ENCODE measurements at regions not wholly inside any gene's neighbourhood (a gene's known extent, or its start where the extent isn't known, plus 50 kb on each side); places are given as distances from the start of the nearest gene placed in this dataset.

DNA sequence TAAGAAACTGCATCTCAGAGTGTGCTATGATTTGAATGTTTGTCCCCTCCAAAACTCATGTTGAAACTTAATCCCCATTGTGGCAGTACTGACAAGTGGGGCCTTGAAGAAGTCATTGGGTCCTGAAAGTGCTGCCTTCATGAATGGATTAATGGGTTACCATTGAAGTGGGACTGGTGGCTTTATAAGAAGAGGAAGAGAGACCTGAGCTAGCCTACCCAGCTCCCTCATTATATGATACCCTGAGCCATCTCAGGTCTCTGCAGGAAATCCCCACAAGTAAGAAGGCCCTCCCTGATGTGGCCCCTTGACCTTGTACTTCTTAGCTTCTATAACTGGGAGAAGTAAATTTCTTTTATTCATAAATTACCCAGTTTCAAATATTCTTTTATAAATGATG, 526.8 kb downstream of the XIRP2 start:
- no peak for DNase-seq

DNA sequence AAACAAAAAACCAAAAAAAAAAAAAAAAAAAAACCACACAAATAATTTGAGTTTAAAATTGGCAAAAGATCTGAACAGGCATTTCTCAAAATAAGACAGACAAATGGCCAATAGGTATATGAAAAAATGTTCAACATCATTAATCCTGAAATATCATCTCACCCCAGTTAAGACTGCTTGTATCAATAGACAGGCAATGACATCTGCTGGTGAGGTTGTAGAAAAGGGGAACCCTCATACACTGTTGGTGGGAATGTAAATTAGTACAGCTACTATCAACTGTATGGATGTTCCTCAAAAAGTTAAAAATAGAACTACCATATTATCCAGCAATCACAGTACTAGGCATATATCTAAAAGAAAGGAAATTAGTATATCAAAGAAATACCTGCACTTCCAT, 523.1 kb downstream of the XIRP2 start:
- DNase-seq, result no peak

DNA sequence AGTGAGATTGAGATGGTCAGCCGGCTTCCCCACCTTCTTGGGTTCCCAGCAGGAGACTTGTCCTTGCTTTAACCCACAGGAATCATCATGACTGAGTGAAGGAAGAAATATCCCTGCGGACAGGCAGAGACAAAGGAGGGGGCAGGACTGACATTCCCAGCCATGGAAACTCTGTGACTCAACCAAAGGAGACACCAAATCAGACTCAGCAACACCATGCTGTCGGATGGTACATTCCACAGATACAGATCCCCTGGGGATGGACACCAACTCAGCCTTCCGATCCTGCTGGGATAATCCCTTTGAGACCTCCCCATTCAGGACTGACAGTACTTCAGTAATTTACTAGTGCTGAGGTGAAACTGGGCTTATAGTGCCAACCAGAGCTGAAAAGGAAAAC, 518.3 kb downstream of the XIRP2 start:
- DNase-seq, result no peak

DNA sequence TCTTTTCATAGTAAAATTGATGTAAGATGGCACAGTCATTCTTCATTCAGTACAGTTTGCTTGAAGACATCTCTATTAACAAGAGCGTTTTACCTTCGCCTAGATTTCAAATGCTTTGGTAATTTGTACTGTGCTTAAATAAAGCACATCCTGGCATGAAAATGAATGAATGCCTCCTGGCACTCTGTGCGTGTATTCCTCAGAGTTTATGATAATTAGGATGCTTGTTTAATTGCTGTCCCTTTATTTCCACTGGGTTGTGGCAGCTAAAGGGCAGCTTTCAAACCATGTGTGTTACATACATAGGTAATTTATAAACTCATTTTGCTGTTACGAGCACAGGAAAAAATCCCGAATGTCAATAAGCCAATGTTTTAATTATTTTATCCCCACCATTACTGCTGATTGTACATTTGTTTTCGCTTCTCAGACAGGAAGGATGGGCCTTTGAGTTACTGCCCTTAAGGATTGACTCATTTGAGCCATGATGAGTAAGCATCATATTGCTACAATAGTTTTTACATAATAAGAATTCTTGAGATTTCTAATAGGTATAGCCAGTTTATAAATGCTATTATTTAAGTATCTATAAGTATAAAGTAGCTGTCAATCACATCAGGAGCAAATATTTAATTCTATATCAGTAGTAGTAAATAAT, 516.5 kb downstream of the XIRP2 start:
- DNase-seq, result no peak

DNA sequence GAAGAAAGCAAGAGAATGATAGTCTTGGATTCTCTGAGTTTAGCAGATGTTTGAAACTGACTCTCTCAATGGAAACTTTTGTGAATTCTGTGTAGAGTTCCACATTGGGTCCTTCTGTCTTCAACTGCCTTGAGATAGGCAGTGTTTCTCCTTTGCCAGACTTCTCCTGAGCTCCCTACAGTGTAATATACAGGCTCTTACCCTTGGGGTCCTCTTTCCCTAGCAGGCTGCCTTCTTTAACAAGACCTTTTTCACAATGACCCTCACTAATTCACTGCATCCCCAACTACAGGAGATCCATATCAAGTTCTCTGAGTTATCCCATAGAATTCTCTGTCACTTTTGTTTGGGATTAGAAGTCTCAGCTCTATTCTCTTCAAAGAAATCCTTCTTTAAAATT, 513.0 kb downstream of the XIRP2 start:
- no peak for DNase-seq

DNA sequence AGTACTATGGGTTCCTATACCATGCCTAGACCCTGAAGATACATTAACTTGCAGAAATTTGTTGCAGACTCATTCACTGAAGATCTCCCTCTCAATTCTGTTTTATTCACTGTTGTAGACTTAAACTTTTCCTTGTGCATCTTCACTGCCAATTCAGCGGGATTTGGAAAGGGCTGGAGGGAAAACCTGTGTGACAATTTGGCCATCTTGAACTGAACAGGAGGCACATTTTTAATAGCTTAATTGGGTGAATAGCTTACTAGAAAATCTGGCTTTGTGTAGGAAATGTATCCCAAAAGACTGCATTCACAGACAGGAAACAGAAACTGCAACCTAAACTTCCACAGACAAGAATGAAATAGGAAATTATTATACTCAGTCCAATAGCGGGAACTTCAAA, 512.3 kb downstream of the XIRP2 start:
- DNase-seq, result no peak

DNA sequence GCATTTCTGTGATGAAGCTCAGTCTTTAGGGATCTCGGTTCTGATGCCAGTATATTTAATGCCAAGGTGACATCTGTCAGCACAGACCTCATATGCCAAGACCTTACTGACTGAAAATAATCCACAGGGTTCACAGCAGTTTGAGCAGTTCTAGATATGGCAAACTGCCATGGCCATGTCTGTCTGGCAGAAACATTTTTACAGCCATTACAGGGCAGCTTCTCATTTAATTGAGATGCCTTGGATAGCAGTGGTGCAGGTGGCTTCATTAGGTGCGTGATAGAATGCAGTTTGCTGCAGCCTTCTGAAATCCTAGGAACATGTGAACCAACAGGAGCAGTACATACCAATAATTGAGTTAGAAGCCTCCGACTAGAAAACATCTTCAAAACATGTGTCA, 510.6 kb downstream of the XIRP2 start:
- no peak for DNase-seq

DNA sequence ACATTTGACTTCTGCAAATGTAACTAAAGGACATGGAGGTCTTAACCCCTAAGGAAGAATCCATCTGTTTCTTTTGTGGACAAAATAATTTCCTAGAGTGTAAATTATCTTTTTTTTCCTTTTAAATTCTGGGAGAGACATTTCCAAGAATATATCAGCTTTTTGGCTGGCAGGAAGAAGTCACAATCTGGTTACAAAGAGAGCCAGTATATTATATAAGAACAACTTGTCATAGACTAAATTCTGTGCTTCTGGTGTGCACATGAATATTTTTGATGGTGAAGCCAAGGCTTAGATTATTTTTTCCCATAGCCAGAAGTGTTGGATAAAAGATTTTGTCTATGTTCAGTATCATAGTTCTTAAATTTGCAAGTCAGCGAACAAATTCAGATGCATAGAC, 500.6 kb downstream of the XIRP2 start:
- no peak for DNase-seq

DNA sequence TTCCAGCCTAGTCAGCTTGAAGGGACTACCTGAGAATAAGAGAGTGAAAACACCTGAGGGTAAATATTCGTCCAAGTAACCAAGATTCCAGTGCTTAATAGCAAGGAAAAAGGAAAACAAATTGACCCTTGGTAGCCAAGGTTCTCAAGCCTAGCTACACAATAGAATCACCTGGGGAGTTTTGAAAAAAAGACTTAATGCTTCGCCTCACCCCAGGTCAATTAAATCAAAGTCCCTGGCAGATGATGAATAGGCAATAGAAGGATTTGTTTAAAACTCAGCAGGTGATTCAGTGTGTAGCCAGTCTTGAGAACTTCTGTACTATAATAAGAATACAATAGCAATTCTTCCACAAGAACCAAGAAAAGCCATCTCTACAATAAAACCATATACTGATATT, 500.2 kb downstream of the XIRP2 start:
- DNase-seq, result no peak

DNA sequence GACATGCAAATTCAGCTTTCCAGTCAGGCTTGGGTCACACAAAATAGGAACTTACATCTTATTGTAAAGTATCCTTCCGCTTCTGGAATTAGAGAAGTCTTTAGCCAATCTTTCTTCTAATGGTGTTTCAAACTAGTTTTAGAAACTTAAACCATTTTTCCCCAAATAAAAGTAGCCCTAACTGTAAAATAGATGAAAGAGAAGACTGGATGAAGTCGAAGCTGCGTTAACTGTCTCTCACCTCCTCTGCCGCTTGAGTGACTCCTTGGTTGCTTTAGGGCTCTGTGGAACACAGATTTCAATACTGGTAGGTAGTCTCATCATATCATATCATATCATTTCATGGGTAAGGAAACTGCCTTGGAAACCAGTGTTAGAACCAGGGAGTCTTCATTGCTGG, 498.4 kb downstream of the XIRP2 start:
- DNase-seq, result no peak

DNA sequence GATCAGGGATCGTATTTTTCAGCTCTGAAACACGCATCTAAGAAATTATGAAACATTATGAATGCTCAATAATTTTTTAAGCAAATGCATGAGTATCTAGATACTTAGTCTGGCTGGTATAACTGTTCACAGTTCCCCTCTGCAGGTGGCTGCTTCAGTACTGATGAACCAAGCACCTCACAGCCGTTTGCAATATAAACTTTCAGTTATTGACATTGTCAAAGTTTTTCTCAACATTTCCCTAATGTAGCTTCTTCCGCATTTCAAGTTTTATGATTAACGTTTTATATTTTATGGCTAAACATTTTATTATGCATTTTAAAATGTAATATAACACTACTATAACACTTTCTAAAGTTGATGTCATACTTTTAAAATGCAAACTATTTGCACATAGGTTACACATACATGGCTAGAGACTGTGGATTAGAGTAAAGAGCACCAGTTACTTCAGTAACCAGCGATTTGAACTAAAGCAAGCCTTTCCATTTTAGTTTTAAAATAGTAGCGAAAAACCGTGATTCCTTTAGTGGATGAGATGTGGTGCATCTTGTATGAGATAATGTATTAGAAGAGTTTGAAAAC, 495.4 kb downstream of the XIRP2 start:
- no peak for DNase-seq

DNA sequence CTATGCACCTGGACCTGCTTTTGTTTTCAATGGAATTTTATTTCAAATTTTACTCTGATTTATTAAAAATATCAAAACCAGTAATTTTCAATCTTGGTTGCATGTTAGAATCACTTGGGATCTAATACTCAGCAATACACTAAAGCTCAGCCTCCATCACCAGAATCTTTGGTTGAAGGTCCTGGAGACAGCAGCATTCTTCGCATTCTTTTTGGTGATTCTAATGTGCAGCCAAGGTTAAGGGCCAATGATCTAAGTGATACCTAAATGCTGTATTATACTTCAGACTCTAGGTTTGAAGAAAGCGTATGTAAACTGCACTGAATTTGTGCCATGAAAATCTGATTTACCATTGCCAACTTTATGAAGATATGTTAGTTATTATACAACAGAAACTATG, 493.1 kb downstream of the XIRP2 start:
- no peak for DNase-seq

DNA sequence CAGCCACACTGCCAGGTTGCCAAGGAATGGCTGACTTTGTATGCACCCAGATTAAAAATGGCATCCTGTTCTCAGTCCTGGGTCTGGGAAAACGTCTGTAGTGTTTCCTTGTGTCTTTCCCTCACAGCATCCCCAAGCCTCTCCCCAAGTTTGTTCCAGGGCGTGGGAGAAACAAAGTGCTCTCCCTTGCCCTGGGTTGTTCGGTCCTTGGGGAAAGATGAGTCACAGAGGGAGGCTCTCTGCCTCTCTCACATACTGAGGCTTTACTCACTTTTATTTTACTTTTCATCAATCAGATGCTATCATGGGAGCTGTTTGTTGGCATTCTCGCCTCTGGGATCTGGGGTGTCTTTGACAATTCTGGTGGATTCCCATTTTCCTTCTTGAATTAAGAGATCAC, 492.3 kb downstream of the XIRP2 start:
- no peak for DNase-seq

DNA sequence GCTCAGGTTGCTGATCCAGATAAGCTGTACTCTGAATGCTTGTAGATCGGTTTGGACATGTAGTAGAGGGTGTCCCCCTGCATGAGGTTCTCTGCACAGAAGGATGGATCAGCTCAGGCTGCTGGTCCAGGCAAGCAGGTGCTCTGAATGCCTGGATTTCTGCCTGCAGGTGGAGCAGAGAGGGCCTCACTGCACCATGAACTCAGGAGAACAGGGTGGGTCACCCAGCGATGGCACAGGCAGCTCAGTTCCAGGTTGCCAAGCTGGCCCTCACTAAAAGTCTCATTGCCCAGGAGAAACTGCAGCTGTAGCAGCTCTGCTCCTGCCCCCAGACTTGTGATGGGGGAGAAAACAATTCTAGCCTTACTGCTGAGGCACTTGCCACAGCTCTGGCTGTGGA, 491.8 kb downstream of the XIRP2 start:
- DNase-seq, result no peak

DNA sequence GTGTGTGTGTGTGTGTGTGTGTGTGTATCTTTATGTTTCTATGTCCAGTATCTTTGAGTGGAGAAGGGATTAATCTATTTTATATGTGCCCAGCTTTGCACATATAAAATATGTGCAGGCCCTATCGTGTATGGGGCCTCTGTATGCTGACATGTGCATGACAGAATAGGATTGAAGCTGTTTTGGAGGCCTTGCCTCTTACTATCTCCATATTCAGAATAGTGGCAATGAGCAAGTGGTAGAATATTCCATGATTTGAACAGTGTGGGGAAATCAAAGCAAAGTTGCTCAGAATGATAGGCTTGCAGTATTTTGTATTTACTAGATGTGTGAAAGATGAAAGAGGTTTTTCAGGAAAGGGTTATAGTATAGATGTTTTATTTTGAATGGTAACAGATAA, 480.8 kb downstream of the XIRP2 start:
- DNase-seq, result no peak

DNA sequence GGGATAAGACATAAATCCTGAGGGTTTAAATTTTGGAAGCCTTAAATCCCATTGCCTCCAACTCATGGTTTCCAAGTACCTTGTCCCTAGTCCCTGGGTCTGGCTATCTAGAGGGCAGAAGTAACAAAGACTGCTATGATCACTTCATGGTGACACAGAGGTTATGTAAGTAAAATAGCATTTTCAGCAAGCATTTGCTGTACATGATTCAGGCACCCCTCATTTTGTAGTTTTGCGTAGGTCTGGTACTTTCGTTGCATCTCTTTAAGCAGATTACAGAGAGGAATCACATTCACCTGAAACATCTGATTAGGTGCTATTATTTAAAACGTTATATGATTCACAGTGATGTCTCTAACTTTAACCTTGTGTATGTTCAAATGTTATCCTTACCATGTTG, 480.1 kb downstream of the XIRP2 start:
- no peak for DNase-seq

DNA sequence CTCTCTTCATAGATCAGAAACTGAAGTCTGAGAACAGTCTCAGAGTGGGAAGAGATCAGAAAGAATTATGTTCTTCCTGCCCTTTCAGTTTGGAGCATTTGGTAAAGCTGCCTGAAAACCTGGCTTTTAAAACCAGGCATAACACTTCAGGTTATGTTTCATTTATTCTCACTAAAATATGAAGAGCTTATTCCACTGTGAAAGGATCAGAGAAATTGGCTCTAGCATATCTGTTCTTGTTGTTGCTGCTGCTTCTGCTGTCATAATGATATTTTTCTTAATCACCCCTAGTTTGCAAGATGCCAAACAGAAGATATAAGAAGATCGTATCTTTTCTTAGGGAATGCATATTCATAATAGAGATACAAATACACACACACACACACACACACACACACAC, 476.9 kb downstream of the XIRP2 start:
- no peak for DNase-seq

DNA sequence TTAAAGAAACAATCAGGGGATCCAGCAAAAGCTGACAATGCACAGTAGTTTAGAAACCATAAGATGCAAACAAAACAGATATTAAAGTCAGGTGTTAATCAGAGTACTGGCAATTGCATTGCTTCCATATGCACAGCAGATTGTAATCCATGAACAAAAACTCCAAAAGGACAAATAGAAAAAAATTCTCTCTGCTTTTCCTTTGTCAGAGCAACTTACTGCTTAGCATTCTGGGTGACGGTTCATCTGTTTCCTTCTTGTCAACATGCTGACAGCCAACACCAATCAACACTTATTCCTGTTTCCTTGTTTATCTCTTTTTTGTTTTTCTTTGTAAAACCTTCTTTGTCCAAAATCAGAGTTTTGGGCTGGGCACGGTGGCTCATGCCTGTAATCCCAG, 473.1 kb downstream of the XIRP2 start:
- no peak for DNase-seq

DNA sequence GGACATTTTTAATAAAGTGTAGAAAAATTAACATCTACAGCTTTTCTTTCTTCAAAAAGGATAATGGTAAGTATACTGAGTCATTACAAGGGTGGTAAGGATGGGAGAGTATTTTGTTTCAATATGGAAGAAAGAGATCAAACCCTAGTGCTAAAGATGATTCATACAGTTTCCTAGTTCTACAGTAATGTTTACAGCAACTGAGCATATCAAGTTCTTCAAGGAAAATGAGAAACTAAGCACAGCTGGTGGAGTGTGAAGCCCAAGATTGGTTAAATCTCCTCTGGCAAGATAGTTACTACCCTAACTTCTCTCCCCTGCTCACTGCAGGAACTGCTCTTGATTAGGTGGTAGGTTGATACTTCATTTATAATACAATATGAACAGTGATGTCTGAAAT, 467.5 kb downstream of the XIRP2 start:
- DNase-seq, result no peak

DNA sequence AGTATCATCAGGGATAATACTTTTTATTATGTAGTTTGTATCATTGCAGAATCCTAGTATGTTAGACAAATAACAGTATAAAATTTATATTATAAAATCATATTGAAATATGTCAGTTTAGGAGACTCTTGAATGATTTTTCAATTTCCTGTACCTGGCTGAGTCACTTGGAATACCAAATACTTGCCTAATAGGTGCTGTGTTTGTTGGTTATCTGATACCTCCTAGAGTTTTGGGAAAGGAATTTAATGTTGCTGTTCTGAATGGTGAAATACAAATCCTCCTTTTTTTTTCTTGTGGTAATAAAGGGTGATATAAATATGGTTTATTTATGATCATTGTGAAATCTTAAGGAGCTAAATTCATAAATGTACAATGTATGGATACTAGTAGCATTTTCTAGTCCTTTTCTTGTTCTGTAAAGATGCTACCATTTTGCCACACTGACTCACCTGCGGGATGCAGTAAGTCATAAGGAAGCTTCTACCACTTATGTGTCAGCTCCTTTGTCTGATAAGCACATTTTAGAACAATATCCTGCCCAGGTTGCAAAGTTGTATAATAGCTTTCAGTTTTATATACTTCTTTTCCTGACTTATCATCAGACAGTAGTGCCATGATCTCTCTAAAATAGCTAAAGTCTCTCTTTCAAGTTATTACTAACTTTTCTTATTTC, 465.5 kb downstream of the XIRP2 start:
- DNase-seq, result no peak

DNA sequence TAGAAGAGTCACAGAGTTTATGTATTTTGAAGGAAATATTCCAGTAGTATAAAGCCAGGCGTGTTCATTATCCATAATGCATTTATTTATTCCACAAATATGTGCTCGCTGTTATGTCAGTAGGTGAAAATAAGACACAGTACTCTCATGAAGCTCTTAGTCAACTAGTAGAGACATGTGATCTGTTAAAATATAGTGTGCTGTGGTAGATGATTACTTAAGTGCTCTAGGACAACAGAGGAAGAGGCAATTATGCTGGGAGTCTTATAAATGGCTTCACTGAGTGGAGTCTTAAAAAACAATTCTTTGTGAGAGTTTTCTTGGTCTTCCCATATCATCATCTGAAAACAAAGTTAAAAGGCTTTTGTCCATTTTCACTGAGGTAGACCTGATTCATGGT, 457.3 kb downstream of the XIRP2 start:
- no peak for DNase-seq

DNA sequence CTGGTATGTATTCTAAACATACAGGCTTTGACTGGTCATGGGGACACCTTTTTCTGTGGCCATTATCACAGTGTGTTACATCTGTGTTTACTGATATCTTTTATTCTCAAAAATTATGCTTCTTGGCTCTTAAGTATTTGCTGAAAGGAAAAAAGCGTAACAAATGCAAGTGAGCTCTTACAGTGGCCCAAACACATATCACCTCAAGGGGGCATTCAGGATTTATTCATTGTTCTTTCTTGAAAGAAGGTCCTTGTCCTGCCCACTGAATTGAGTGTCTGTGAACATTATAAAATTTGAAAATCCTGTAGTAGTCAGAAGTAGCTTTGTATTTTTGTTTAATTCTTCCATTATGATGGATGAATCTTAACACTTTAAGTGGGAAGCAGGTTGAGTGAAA, 454.5 kb downstream of the XIRP2 start:
- no peak for DNase-seq

DNA sequence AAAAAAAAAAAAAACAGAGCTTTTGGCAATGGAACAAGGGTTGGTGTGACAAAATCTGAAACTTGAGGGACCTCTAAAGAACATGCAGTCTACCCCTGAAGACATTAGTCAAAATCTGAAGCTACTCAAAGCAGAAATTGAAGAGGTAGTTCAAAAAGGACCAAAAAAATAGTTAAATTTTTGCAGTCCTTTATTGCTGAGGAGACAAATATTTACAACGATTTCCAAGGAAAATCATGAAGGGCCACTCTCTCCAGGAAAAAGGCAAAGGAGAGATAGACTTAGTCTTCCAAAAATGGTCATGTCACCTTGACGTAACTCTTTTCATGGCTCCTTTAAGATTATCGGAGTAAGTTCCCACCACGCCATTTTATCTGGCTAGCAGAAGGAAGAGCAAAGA, 452.0 kb downstream of the XIRP2 start:
- no peak for DNase-seq

DNA sequence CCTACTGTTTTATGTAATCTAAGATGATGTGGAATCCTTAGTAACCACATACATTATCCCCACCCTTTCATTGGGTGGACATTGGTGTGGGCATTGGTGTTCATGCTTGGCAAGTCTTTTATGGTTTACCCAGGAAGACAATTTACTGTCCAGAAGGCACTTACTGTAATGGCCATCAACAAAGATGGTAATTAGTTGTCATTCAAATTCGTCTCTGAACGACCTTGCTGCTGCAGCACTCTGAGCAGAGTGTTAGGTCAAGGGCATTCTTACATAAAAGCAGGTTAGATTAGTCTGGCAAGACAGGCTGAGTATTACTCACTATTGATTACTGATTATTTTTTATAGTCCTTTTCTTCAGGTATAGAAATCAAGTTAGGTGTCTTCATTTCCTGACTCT, 447.9 kb downstream of the XIRP2 start:
- no peak for DNase-seq

DNA sequence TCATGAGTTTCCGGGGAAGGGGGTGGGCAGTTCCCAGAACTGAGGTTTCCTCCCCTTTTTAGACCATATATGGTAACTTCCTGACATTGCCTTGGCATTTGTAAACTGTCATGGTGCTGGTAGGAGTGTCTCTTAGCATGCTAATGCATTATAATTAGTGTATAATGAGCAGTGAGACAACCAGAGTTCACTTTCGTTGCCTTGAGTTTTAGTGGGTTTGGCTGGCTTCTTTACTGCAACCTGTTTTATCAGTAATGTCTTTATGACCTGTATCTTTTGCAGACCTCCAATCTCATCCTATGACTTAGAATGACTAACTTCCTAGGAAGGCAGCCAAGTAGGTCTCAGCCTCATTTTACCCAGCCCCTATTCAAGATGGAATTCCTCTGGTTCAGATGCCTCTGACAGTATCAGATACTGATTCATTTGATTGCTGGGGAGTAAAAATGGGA, 447.3 kb downstream of the XIRP2 start:
- DNase-seq, result no peak
